HG02938 (cell line): ENCODE measurements at regions not wholly inside any gene's neighbourhood (a gene's known extent, or its start where the extent isn't known, plus 50 kb on each side); places are given as distances from the start of the nearest gene placed in this dataset.

Experiments used
- ATAC-seq: cut with Tn5 transposase; IDR thresholded peaks from one replicate; pipeline ENCODE4 v1.9.1; 2021; ENCODE audit warnings: mild to moderate bottlenecking, moderate library complexity; ENCODE audit not compliant: unreplicated experiment

DNA sequence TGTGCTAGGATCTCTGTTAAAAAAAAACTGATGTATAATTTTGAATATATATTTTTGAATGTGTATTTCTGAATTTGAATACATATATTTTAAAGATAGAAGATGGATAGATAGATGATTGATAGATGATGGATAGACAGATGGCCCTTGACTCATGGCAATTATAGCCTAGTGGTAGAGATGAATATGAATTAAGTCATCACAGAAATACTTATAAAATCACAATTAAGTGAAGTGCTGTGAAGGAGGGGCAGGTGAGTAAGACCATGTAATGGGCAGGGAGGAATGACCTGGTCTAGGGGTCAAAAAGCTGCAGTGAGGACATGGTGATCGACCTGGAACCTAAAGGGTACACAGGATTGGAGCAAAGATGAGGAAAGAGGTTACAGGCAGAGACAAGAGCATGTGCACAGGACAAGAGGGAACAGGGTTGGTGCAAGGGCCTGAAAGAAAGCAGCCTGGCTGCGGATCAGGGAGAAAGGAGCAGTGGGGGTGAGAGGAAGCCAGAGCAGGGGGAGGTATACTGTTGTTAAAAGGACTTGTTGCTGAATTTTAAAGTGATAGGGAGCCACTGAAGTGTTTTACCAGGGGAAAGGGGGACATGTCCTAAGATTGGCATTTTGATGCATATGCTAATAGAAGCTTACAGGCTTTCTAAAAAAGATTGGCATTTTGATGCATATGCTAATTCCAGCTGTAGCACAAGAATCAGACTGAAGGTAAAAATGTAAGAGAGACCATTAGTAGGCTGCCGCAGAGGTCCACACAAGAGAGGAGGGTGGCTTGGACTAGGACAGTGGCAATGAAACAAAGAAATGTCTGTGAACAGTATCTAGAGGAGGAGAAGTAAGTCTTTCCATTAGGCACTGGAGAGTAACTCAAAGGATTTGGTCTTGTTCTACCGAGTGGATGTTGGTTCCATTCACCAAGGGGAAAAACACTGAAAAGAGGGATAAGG, 527.8 kb downstream of the AGTPBP1 start:
- no peak for ATAC-seq

DNA sequence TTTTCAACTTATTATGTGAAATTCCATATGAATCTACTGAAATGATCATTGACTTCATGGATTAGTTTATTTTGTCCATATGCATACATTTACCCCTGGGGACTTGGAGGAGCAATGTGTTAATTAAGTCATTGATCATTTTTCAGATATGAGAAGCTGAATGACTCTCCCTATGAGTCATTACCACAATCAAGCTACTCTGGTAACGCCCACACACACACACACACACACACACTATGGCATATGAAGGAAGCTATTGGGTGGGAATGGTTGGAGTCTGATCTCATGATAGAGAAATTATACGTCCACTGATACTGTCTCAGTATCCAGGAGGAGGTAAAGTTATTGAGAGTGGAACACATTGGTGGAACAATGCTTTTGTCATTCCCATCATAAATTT, 528.9 kb downstream of the AGTPBP1 start:
- no peak for ATAC-seq

DNA sequence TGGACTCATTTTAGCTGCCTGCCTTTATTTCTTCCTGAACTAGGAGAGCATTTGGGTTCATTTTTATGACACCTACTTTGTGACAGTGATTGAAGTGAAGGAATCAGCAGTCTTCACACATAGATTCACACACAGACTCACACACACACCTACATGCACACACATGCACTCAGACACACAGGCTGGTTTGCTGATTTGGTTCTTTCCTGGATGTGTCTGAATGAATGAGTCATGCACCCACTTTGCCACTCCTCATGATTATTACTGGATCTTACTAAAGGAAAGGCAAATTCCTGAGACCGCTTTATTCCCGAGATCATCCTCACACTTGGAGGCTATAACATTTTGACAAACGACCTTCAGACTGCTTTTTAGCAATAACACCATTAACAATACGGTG, 529.5 kb downstream of the AGTPBP1 start:
- no peak for ATAC-seq

DNA sequence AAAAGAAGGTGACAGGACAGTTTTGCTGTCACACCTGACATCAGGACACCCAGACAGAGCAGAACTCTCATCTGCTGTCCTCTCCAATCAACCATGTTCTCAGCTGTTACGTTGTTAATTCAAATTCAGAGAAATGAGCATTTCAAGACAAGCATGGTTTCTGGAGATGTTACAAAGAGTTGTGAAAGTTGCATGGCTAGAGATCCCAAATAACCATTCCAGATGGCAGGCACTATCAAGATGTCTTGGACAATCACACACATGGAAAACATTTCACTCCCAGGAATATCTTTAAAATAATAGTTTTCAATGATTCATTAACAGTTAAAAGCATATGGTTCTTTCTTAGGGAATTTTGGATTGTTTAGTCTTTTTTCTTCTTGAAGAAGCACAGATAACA, 533.1 kb downstream of the AGTPBP1 start:
- no peak for ATAC-seq

DNA sequence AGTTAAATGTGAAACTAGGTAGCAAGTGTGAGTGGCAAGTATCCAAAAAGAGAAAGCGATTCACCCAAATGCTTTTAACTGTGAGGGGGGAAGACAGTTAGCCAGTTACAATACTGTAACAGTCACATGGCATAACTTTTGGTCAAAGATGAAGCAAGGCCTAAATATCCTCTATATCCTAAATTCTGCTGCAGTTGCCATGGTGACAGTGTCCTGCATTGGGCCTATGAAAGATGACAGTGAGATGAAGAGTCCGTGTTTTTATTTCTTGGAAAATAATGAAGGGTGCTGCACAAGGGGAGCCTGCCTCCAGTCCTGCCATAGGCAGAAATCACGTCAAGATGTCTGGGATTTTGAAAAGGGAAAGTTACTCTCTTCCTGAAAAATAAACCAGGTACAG, 534.6 kb downstream of the NTRK2 start:
- ATAC-seq: no peak

DNA sequence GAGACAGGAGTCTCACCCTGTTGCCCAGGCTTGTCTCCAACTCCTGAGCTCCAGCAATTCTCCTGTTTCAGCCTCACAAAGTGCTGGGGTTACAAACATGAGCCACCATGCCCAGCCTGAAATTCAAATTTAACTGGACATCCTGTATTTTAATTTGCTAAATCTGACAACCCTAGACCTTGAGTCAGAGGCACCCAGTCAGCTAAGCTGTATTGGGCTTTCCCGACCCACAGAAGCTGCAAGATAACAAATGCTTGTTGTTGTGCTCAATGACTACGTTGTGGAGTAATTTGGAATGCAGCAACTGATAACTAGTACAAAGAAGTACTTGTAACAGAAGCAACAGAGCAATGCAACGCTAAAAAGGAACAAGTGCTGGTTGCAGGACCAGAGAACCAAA, 533.1 kb downstream of the NTRK2 start:
- no peak for ATAC-seq

DNA sequence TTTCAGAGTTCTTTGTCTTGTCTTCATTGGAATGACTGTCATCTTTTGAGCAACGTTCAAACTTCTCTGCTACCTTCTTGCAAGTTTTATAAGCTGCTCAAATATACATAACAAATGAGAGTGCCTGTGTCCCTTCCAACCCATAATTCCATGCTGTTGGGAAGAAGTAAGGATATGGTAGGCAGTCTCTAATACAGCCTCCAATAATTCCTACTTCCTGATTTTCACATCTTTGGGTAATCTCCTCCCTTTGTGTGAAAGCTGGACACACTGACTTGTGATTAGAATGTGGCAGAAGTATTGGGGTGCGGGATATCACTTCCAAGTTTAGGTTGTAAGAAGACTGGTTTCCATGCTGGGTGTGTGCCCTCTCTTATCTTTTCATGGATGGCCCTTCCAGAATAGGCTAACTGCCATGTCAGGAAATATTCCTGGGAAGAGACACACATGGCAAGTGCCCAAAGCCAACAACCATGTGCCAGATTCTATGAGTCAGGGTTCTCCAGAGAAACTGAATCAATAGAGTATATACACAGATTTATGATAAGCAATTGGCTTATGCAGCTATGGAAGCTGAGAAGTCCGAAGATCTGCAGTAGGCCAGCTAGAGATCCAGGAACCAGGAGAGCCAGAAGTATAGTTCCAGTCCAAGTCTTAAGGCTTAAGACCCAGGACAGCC, 531.3 kb downstream of the NTRK2 start:
- ATAC-seq: no peak

DNA sequence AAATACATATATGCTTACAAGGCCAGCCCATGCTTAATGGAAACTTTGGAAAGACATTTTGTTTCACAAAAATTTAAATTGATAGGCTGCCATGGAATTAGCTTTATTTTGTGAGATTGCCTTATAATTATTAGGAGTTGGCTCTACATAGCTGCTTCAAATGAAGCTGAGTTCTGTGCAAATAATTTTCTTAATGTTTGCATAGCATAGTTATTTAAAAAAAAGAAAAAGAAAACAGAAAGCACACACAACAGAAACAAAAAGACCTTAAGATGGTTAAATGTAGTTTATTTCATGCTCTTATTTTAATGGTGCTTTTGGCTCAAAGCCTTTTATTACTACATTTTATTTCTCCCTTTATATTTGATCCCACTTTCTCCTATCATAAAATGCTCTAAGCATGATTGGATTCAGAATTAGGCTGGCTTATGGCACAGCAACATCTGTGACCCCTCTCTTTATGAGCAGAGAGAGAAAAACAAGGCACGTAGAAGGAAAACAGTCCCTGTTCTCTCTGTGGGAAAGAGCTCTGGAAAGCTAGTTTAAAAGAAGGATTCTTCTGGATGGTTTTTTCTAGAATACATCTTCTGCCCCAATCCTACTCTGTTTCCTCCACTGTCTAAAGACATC, 530.5 kb downstream of the NTRK2 start:
- no peak for ATAC-seq

DNA sequence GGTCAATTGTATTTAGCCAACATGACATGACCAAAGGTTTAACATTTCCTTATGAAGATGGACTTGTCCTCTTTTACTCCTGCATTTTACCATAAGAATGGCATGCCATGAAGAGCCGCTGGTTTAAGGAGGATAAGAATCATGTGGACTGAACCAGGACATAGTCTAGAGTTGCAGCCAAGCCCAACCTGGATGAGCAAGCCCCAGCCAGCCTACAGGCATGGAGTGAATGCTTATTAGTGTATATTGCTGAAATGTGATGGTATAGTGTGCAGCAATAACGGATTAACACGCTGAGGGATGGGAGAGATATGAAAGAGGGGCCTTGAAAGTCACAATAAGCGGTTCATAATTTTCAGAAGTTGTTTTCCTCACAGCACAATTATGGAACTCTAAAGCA, 523.2 kb downstream of the NTRK2 start:
- ATAC-seq: no peak

DNA sequence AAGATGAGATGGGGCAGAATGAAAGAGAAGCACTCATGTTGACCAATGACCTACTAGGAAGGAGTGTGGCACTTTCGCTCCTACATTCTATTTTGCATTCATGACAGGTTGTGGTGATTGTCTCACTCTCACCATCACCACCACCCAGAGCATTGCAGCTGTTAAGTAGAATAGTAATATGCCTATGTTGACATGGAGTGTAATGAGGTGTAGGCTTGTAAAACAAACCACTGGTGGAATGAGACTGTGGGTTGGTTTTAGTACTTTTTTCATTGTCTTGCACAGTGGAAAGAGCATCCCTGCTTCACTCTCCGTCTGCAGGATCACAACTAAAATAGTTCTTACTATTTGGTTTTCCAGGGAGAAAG, 516.7 kb downstream of the NTRK2 start:
- no peak for ATAC-seq

DNA sequence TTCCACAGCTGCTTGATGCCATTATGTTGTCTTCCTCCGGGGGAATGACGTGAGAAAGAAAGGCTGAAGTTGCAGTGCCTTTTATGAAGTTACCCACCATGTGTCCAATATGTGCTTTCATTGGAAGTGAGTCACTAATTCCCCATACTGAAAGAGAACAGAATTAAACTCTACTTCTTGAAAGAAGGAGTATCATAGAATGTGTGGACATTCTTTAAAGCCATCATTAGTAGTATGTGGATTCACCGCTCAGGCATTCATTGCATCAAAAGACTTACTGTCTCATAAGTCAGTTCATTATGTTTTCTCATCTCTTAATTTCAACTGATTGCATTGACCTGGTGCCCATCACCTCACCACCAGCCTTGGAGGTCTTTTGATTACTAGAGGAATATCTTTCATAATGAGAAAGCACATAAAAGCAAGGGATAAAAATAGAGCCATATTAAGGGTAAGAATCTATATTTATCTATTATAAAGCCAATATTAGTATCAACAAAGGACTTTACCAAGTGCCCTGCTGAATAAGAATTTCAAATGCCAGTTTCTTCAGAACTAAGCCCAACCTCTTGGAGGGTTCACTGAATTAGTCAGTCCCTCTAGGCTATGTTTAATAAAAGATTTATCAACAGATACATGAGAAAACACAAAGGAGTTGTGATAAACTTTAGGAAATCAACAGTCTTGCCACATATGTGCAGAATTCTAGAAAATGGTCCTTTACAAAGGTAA, 516.1 kb downstream of the NTRK2 start:
- ATAC-seq: no peak

DNA sequence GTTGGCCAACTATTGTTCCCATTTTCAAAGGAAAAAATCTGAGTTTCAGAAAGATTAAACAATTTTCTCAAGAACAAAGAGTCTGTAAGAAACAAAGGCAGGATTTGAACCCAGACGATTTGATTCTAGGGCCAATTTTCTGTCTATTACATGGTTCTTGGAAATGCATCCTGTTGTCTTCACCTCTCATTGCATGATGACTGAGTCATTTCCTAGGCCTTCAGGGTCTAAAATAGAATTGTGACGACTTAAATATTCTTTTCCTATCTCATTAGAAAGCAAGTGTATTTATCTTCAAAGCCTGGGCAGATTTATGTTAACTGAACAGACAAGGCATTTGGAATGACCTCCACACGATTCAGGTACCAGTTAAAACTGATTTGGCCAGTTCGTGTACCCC, 512.9 kb downstream of the NTRK2 start:
- no peak for ATAC-seq

DNA sequence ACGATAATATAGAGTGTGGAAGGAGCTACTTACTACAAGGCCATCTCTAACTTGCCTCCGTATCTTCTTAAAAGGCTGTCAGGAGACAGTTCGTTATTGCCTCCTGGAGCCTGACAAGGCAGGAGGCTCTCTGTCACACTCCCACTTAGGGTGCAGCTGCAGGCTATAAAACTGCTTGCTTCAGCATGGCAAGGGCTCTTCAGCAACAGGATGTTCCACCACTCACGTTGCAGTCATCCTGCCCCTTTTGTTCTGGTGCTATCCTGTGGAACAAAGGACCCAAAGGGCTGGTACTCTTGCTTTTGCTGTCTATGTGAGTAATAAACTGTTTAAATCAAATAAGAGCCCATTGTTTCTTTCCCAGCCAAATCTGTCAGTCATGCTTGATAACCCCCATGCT, 508.9 kb downstream of the NTRK2 start:
- ATAC-seq: no peak

DNA sequence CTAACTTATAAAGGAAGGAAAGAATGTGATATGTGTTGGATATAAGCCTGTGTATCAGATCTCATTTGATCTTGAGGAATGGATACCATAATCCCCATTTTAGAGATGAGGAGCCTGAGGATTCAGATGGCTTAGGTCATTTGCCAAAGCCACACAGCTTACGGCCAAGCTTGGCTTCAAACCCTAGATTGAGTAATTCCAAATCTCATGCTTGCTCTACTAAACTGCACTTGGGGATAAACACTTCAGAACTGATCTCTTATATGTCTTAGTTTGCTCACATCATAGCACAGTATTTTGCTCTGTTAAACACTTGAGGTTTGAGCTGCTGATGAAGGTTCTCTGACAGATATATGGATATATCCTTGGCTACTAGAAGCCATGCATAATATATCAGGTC, 504.4 kb downstream of the NTRK2 start:
- no peak for ATAC-seq

DNA sequence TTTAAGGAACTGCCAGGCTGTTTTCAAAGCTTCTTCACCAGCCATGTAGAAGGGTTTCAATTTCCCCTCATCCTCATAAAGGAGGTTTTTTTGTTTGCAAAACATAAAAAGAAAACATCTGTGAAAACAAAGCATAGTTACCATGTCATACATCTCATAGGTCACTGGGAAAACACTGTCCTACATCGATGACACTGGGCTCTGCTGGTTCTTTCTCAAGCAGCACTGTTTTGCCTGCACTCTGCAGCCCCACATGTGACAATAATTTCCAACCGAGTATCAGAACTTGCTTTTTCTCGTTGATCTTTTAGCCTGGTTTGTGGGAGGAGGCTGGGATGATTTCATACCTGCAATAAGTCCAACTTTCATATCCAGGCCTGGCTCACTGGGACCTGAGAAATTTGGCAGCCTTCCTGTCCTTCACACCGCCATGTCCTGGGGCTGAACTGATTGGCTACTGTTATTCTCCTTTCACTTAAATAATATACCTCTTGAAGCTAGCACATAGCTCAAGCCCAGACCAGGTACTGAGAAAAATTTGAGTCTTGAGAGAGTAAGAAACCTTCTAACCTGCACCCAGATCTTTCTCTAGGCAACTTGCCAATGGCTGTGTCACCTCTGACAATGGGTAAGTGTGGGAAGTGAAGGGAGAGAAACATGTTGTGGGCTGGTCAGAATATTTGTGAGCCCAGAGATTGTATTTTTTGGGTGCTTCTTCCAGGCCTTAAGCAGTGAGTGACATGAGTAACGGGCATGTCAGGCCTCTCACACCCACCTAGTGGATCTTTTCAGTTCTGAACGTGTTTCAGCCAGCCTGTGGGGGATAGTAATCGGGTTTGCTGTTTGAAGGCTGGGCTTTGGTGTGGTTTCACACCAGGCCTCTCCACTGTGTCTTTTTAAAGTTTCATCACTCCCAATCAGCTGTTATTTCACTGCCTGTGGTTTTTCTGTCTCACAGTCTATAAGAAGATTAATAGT, 502.8 kb downstream of the NTRK2 start:
- ATAC-seq: no peak

DNA sequence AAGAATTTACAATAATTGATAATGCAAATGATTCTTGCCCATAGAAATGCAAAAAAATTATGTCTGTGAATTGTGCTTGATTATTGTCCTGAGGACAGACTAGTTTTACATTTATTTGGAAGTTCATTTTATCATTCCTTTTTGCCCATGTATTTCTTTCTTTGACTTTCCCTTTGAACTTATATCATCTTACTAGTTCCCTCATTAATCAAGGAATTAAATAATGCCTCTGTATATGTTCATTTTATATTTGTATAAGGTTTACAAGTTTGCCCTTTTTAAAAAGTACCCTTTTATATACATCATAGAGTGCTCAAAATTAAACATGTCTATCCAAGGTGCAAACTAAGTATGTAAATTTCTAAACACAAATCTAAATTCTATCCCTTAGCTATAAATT, 501.6 kb downstream of the NTRK2 start:
- ATAC-seq: no peak

DNA sequence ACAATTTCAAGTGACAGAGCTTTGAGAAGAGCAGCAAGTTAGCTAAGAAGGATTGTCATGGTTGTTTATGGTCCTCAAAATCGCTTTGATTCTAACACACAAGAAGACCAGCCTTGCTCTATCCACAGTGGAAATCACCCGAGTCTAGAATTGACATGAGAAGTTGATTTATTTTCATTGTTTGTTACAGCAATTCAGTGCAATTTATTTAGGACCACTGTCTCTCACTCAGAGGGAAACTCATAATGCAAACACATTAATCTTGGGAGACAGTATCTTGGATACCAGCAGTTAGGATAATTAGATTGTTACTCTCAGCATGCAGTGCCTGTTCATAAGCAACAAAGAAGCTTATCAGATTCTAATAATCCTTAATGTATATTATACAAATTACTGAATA, 498.9 kb downstream of the NTRK2 start:
- ATAC-seq: no peak

DNA sequence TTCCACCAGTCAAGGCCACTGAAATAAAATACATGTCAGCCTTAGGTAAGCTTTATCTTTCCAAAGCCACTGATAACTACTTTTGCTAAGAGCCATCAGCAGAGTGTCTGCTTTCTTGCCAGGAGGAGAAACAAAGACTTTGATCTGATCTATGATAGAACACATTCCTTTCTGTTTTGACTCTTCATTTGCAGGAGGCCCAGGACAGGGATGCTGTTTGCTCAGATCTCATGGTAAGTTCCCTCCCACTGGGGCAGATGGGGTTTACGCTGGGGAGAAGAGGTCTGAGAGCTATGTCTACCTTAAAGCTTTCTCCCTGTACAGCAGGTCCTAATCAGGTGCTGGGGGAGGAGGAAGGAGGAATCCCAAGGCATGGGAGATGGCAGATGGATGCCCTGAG, 497.6 kb downstream of the NTRK2 start:
- ATAC-seq: no peak

DNA sequence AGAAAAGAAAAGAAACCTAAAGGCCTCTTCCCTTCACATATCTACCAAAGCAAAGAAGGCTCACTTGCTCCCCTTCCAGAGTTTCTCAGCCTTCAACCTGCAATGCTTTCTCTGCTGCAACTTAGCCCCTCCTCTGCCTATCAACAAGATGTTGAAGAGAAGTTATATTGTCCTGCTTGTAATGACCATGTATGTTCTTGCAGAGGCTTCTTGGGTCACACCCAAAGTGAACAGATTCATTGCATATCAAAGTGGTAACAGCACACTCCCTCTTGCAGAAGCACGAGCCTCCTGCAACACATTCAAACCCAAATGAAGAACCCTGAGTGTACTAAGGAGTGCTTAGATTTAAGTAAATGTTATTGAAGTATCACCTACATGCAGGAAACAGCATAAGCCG, 494.3 kb downstream of the NTRK2 start:
- no peak for ATAC-seq

DNA sequence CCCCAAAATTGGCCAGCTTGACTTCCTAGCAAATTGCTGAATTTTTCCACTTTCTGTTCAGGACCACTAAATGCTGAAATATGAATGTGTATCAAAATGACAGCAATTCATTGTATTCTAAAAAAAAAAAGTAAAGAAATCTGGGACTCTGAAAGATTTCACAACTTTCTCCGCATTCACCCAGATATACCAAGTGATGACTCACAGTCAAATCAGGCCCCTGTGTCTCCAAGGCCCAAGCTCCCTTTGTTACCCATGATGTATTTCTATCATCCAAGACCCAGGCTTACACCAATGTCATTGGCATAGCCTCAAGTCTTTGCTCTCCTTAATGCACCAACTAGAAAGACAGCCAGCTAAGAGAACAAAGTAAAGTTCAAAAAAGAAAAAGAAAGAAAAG, 493.9 kb downstream of the NTRK2 start:
- ATAC-seq: no peak
